ENCODE measurements at regions not wholly inside any gene's neighbourhood (a gene's known extent, or its start where the extent isn't known, plus 50 kb on each side); places are given as distances from the start of the nearest gene placed in this dataset.

DNA sequence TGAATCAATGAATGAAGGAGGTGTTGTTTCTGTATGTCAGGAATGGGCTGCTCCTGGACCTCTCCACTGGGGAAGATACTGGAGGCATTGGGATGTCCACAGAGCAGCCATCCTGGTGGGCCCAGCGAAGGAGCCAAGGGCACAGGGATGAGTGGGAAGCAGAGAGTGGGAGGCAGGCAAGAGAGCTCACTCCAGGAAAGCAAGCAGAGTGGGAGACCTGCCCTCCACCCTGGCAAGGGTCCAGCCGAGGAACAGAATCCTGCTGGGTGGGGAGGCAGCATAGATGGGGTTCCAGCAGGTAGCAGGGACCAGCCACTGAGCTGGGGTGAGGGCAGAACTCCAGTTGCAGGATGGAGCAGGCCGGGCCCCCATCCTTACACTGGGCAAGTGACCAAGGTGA, 71.9 kb upstream of the AMZ2 start:
- TF ChIP-seq GATA2 (IDR thresholded peaks at IDR 0.05; ENCODE audit: low read depth, low read length), result no peak
- TF ChIP-seq GATA3 (IDR thresholded peaks at IDR 0.05; ENCODE audit: low read depth, low read length), result no peak

Data from SH-SY5Y (cell line).